ENCODE measurements at regions not wholly inside any gene's neighbourhood (a gene's known extent, or its start where the extent isn't known, plus 50 kb on each side); places are given as distances from the start of the nearest gene placed in this dataset.

GRCh38 chr12:125873016-125873415 is 807.8 kb downstream of the AACS start:
- Mint-ChIP-seq H3K27ac (no peak overlapping the region), H3K4me3 (no peak overlapping the region), H3K9me3 (peaks cover 6% of the 10 kb centered on the region), H3K36me3 (no peaks in the 10 kb centered on the region), H3K4me1 (no peaks in the 10 kb centered on the region)
- DNase-seq (ENCODE audit: low spot score in 2 of 2): no peak
- no peak for ATAC-seq

- DNase-seq (ENCODE audit: low spot score in 2 of 2) (no peak), ATAC-seq (no peak)
- H3K4me3 Mint-ChIP-seq: no peak overlapping the region
- no peaks in the 10 kb centered on the region for H3K36me3 Mint-ChIP-seq
- no peaks in the 10 kb centered on the region for H3K4me1 Mint-ChIP-seq
- peaks cover 2% of the 10 kb centered on the region for H3K9me3 Mint-ChIP-seq
- no peak overlapping the region for H3K27ac Mint-ChIP-seq
These were observed 813.2 kb downstream of the AACS start for GRCh38 chr12:125878483-125878882.

GRCh38 chr12:125882141-125882540 is 816.9 kb downstream of the AACS start:
- no peak for DNase-seq (ENCODE audit: low spot score in 2 of 2)
- ATAC-seq: no peak
- Mint-ChIP-seq H3K4me1 (no peaks in the 10 kb centered on the region), H3K27ac (no peak overlapping the region), H3K36me3 (no peaks in the 10 kb centered on the region), H3K4me3 (no peak overlapping the region), H3K9me3 (peaks cover 6% of the 10 kb centered on the region)

GRCh38 chr12:125888921-125889320 is 823.7 kb downstream of the AACS start:
- Mint-ChIP-seq H3K9me3 (peaks cover 12% of the 10 kb centered on the region), H3K4me3 (no peak overlapping the region), H3K27ac (no peak overlapping the region), H3K36me3 (no peaks in the 10 kb centered on the region), H3K4me1 (no peaks in the 10 kb centered on the region)
- DNase-seq (ENCODE audit: low spot score in 2 of 2): no peak
- no peak for ATAC-seq

- ATAC-seq (no peak), DNase-seq (ENCODE audit: low spot score in 2 of 2) (no peak)
- Mint-ChIP-seq H3K4me1 (no peaks in the 10 kb centered on the region), H3K36me3 (no peaks in the 10 kb centered on the region), H3K4me3 (no peak overlapping the region), H3K27ac (no peak overlapping the region), H3K9me3 (peaks cover 9% of the 10 kb centered on the region)
These were observed 824.5 kb downstream of the AACS start for GRCh38 chr12:125889742-125890141.

GRCh38 chr12:125890366-125890905 is 825.2 kb downstream of the AACS start:
- Mint-ChIP-seq H3K9me3 (peaks cover 8% of the 10 kb centered on the region), H3K36me3 (no peaks in the 10 kb centered on the region), H3K4me3 (no peak overlapping the region), H3K4me1 (no peaks in the 10 kb centered on the region), H3K27ac (no peak overlapping the region)
- ATAC-seq (no peak), DNase-seq (ENCODE audit: low spot score in 2 of 2) (no peak)

GRCh38 chr12:125890971-125891370 is 825.7 kb downstream of the AACS start:
- Mint-ChIP-seq H3K27ac (no peak overlapping the region), H3K36me3 (no peaks in the 10 kb centered on the region), H3K9me3 (peaks cover 6% of the 10 kb centered on the region), H3K4me3 (no peak overlapping the region), H3K4me1 (no peaks in the 10 kb centered on the region)
- no peak for DNase-seq (ENCODE audit: low spot score in 2 of 2)
- no peak for ATAC-seq

- Mint-ChIP-seq H3K9me3 (peaks cover 6% of the 10 kb centered on the region), H3K4me1 (no peaks in the 10 kb centered on the region), H3K36me3 (no peaks in the 10 kb centered on the region), H3K27ac (no peak overlapping the region), H3K4me3 (no peak overlapping the region)
- ATAC-seq (no peak), DNase-seq (ENCODE audit: low spot score in 2 of 2) (no peak)
These were observed 827.0 kb downstream of the AACS start for GRCh38 chr12:125892276-125892675.

GRCh38 chr12:125902991-125903390 is 837.8 kb downstream of the AACS start:
- Mint-ChIP-seq H3K36me3 (no peaks in the 10 kb centered on the region), H3K4me3 (no peak overlapping the region), H3K27ac (no peak overlapping the region), H3K9me3 (peaks cover 5% of the 10 kb centered on the region), H3K4me1 (no peaks in the 10 kb centered on the region)
- ATAC-seq (no peak), DNase-seq (ENCODE audit: low spot score in 2 of 2) (no peak)

- no peak overlapping the region for H3K27ac Mint-ChIP-seq
- DNase-seq (ENCODE audit: low spot score in 2 of 2) (no peak), ATAC-seq (no peak)
- peaks cover 7% of the 10 kb centered on the region for H3K9me3 Mint-ChIP-seq
- H3K4me3 Mint-ChIP-seq: no peak overlapping the region
- H3K4me1 Mint-ChIP-seq: no peaks in the 10 kb centered on the region
- no peaks in the 10 kb centered on the region for H3K36me3 Mint-ChIP-seq
These were observed 842.1 kb downstream of the AACS start for GRCh38 chr12:125907351-125907750.

GRCh38 chr12:125919856-125920470 is 854.7 kb downstream of the AACS start:
- Mint-ChIP-seq H3K27ac (no peak overlapping the region), H3K9me3 (peaks cover 16% of the 10 kb centered on the region), H3K4me1 (no peaks in the 10 kb centered on the region), H3K4me3 (no peak overlapping the region), H3K36me3 (no peaks in the 10 kb centered on the region)
- ATAC-seq (no peak), DNase-seq (ENCODE audit: low spot score in 2 of 2) (no peak)

- no peak for DNase-seq (ENCODE audit: low spot score in 2 of 2)
- Mint-ChIP-seq H3K4me1 (no peaks in the 10 kb centered on the region), H3K9me3 (peaks cover 16% of the 10 kb centered on the region), H3K4me3 (no peak overlapping the region), H3K27ac (no peak overlapping the region), H3K36me3 (no peaks in the 10 kb centered on the region)
- ATAC-seq: no peak
These were observed 857.1 kb downstream of the AACS start for GRCh38 chr12:125922330-125922729.

- H3K4me1 Mint-ChIP-seq: no peaks in the 10 kb centered on the region
- DNase-seq (ENCODE audit: low spot score in 2 of 2) (no peak), ATAC-seq (no peak)
- no peaks in the 10 kb centered on the region for H3K36me3 Mint-ChIP-seq
- H3K27ac Mint-ChIP-seq: no peak overlapping the region
- H3K9me3 Mint-ChIP-seq: peaks cover 6% of the 10 kb centered on the region
- H3K4me3 Mint-ChIP-seq: no peak overlapping the region
These were observed 871.3 kb downstream of the AACS start for GRCh38 chr12:125936502-125936901.

- no peaks in the 10 kb centered on the region for H3K4me1 Mint-ChIP-seq
- no peak overlapping the region for H3K4me3 Mint-ChIP-seq
- ATAC-seq: no peak
- DNase-seq (ENCODE audit: low spot score in 2 of 2): no peak
- H3K27ac Mint-ChIP-seq: no peak overlapping the region
- H3K36me3 Mint-ChIP-seq: no peaks in the 10 kb centered on the region
- H3K9me3 Mint-ChIP-seq: no peaks in the 10 kb centered on the region
These were observed 879.2 kb downstream of the AACS start for GRCh38 chr12:125944446-125944845.

GRCh38 chr12:125949471-125949870 is 884.2 kb downstream of the AACS start:
- Mint-ChIP-seq H3K27ac (no peak overlapping the region), H3K9me3 (peaks cover 8% of the 10 kb centered on the region), H3K4me1 (no peaks in the 10 kb centered on the region), H3K4me3 (no peak overlapping the region), H3K36me3 (no peaks in the 10 kb centered on the region)
- DNase-seq (ENCODE audit: low spot score in 2 of 2) (no peak), ATAC-seq (no peak)

GRCh38 chr12:125954362-125954761 is 889.1 kb downstream of the AACS start:
- no peak overlapping the region for H3K4me3 Mint-ChIP-seq
- no peak for ATAC-seq
- no peaks in the 10 kb centered on the region for H3K4me1 Mint-ChIP-seq

GRCh38 chr12:125956186-125956585 is 891.0 kb downstream of the AACS start:
- H3K4me1 Mint-ChIP-seq: no peaks in the 10 kb centered on the region
- peaks cover 12% of the 10 kb centered on the region for H3K9me3 Mint-ChIP-seq
- H3K36me3 Mint-ChIP-seq: no peaks in the 10 kb centered on the region
- ATAC-seq (no peak), DNase-seq (ENCODE audit: low spot score in 2 of 2) (no peak)
- no peak overlapping the region for H3K4me3 Mint-ChIP-seq
- no peak overlapping the region for H3K27ac Mint-ChIP-seq

More at GRCh38 chr12:125954362-125954761, 889.1 kb downstream of the AACS start:
- Mint-ChIP-seq H3K27ac (no peak overlapping the region), H3K36me3 (no peaks in the 10 kb centered on the region), H3K9me3 (peaks cover 8% of the 10 kb centered on the region)
- no peak for DNase-seq (ENCODE audit: low spot score in 2 of 2)

All from stimulated activated effector memory CD8-positive, alpha-beta T cell treated with anti-CD3 and anti-CD28 coated beads, Interleukin-12 subunit alpha, Interleukin-12 subunit beta, amount 100 ng/mL, for 72 hours (primary cell).